ENCODE measurements at regions not wholly inside any gene's neighbourhood (a gene's known extent, or its start where the extent isn't known, plus 50 kb on each side); places are given as distances from the start of the nearest gene placed in this dataset.

DNA sequence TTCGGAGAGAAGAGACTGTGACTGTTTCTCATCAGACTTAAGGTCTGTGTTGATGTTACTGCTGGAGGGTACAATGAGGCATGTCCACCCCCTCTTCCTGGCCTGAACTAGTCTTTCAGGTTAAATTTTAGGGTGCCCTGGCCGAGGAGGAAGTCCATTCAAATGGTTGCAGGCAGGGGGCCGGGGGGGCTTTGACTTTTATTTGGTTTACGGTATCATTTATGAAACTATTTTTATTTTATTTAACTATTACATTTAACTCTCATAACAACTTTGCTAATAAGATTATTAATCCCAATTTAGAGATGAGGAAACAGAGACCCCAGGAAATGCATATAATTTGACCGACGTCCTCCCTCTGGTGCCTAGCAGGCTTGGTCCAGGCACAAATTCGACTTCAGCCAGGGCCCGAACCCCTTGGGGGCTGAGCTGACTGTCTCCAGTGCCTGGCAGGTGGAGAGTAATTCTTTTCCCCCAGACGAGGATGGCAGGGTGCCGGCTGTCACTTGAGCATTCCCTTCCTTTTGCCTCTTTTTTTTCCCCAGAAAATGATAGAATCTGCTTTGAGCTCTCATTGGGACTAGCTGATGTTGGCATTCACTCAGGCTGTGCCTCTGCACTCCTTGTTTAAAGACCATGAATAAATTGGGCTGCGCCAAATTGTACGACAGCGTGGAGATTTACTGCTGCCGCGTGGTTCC is 255.3 kb upstream of the SALL3 start:
- DNase-seq (ENCODE audit: low spot score) = no peak

DNA sequence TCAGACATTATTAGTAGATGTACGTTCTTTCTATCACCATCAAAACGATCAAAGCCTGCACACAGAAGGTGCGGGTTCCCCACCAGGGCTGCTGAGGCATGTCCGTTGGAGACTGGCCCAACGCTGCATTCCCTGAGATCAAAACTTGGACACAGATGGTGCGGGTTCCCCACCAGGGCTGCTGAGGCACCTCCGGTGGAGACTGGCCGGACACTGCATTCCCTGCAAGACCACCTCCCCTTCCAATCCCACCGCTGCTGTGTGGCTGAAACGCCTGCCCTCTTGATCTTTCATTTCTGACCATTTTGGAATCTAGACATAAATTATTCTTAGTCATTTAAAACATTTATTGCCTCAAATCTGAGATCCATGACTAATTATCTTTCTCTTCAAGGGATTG is 254.2 kb upstream of the SALL3 start:
- DNase-seq (ENCODE audit: low spot score) = no peak

DNA sequence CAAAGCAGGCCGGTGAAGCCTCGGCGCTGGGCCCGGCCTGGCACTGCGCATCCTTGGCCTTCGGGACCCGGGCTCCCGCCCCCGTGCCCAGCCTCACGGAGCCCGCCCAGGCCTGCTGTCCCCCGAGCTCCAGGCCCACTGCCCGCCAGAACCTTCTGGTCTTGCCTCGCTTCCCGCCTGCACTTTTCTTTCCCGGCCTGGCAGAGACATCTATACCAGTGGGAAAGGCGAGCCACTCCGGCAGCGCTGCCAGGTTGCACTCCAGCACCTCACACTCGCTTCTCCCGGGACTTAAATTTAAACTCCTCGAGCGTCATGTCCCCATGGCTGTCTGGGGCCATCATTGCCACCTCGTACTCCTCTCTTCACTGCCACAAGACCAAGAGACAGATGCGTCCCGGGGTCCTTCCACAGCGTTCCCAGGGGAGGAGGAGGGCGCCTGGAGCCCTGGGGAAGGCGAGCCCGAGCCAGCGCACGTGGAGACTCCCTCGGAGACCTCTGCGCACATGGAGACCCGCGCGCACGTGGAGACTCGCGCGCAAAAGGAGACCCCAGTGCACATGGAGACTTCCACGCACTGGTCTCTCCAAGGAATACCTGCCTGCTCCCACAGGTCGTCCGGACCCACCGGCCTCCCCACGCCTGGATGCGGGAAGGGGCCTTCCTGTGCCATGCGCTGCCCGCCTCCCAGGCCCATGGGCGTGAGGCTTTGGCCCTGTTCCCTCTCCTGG is 253.1 kb upstream of the SALL3 start:
- no peak for DNase-seq (ENCODE audit: low spot score)

DNA sequence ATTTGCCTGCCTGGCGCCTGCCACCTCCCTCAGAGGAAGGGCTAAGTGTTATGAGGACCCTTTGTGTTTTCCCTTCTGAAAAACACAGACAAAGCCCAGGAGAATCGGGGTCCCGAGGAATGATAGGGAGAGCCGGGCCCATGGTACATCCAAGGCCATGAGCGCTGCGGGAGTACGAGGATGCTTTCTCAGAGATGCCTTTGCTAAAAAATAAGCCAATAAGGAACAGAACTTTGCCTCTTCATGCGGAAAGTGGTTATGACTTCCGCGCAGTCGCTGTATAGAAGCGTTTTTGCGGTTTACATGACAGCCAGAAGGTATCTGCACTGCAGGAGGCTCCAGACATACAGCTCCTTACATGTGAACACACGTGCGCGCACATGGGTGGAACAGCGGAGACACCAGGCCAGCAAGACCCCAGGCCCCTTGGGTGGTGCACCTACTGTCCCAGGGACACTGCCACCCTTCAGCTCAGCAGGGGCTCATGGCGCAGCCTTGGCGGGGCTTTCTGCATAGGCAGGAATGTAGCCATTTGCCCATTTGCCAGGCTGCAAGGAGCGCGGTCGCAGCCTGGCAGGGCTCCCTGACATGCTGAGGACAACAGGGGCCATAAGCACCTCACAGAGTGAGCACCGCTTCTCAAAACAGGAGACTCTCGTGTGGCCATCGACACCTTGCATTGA is 252.4 kb upstream of the SALL3 start:
- no peak for DNase-seq (ENCODE audit: low spot score)

DNA sequence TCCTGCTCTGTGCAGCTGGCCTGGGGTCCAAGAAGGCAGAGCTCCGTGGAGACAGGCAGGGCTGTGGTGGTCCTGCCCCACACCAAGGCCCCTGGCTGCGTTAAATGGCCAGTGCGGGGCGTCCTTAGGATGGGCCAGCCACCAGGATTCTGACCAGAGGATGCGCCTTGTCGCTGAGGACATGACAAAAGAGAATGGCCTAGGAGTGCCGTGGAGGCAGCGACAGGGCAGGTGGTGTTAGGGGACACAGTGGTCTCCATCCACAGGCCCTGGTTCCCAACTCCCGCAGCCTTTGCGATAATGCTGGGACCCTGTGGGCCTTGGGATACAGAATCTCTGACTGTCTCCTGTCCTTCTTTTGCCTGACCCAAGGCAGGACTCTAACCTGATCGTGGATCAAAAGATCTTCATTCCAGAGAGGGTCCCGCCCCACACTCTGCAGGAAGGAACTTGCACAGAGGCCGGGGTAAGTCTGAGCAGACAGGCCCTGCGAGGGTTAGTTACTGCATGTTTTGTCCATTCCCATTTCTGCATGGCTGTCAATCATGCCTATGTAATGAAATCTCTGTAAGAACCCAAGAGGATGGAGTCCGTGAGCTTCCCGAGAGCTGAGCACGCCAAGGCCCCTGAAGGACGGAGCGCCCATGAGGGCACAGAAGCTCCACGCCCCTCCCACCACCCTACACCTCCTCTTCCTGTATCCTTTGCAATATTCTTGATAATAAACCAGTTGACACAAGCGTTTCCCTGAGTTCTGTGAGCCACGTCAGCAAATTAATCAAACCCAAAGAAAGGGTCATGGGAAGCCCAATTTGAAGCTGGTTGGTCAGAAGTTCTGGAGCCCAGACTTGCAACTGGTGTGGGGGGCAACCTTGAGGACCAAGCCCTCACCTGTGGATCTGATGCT is 251.5 kb upstream of the SALL3 start:
- no peak for DNase-seq (ENCODE audit: low spot score)

DNA sequence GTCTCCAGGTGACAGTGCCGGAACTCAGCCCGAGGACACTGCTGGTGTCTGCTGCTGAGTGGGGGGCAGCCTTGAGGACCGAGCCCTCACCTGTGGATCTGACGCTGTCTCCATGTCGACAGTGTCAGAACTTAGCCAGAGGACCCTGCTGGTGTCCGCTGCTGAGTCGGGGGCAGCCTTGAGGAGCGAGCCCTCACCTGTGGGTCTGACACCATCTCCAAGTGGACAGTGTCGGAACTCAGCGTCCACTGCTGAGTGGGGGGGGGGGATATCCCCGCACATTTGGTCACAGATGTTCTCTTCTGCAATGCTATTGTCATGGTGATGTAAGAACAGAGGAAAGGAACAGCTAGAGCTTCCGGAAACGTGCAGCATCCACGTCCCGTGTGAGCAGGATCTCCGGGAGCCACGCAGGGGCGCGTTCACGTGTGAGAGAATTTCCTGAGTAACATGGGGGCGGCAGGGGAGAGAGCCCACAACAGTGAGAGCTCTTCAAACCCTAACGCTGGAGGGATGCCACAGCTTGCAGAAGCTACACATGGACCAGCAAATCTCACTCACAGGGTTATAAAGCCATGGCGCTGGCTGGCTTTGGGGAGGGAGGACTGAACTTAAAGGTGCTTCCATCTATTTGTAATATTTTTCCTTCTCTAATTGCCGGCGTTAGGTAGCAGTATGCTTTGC is 250.7 kb upstream of the SALL3 start:
- DNase-seq (ENCODE audit: low spot score) = no peak

DNA sequence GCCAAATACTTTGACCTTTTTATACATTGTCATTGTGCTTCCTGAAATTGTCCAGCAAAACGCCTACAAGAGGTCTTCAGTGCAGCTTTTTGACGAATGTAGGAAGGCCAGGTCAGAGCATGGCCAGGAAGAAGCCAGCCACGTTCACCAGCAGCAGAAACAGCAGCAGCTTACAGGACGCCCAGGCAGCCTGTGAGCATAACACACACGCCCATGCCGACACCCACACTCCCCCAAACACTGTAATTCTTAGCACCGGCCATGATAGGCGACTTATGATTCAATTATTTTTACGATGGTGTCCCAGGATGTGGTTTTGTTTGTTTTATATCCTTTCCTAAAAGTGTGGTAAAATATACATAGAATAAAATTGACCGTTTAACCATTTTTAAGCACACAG is 249.1 kb upstream of the SALL3 start:
- no peak for DNase-seq (ENCODE audit: low spot score)

DNA sequence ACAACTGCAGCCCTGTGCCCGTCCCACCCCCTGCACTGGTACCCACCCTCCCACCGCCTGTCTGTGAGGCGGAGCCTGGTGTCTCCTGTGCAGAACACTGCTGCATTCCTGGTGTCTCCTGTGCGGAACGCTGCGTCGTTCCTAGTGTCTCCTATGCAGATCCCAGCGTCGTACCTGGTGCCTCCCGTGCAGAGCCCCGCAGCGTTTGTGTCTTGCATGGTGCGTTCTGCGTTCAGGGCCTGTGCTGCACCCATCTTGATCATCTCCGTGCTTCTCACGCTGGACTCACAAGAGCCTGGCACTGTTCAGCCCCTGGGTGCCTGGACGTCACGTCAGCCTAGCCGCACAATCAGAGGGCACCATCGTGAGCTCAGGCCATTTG is 248.6 kb upstream of the SALL3 start:
- no peak for DNase-seq (ENCODE audit: low spot score)

DNA sequence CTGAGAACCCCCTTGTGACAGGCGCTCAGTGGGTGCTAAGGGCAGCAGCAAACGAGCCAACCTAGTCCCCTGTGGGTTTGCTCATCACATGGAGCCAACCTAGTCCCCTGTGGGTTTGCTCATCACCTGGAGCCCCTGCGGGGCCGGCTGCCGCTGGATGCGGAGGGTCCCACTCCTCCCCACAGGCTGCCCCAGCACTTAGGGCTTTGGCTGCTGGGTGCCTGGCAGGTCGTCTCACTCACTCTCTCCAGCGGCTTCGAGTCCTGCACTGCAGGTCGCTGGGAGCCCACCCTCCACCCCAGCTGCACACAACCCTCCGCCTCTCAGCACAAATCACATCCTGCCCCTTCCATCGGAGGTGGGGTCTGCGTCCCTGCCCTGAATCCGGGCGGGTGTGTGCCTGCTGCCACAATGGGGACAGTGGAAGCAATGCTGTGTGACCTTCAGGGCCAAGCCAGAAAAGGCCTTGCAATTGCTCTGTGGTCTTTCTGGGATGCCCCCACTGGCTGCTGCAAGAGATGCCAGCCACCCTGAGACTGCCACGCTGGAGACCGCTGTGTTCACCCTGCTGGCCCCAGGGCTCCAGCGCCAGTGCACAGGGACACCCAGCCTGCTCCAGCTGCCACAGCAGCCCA is 248.1 kb upstream of the SALL3 start:
- DNase-seq (ENCODE audit: low spot score) = no peak

DNA sequence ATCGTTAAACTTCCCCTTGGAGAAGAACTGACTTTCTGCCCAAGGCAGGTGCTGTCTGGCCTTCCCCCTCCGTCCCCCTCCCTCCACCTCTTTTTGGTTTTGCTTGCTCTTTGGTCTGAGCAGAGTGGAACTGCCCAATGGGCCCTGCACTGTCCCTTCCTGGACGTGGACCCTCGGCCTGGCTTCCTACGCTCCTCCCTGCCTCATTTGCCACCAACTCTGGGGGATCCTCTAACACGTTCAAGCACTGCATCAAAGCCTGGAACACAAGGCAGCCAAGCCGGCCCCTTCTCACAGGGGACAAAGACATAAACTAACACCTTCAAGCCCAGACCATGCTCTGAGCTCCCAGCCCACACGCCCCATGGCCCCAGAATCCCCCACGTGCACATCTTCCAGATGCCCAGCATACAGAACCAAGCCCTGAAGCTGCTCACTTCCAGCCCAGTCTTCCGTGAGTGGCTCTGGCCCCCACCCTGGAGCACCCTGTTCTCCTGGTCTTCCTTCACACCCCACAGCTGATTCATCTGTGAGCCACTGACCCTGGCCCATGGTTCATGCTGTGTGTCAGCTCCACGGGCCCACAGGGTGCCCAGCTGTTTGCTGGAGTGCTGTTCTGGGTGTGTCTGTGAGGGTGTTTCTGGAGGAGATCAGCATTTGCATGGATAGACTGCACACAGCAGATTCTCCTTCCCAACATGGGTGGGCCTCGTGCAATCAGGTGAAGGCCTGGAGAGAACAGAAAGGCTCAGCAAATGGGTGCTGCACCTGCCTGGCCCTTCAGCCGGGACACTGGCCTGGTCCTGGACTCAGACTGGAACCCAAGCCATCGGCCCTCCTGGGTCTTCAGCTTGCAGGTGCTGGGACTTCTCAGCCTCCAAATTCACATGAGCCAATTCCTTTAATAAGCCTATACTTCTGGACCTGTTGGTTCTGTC is 247.1 kb upstream of the SALL3 start:
- DNase-seq (ENCODE audit: low spot score) = no peak

DNA sequence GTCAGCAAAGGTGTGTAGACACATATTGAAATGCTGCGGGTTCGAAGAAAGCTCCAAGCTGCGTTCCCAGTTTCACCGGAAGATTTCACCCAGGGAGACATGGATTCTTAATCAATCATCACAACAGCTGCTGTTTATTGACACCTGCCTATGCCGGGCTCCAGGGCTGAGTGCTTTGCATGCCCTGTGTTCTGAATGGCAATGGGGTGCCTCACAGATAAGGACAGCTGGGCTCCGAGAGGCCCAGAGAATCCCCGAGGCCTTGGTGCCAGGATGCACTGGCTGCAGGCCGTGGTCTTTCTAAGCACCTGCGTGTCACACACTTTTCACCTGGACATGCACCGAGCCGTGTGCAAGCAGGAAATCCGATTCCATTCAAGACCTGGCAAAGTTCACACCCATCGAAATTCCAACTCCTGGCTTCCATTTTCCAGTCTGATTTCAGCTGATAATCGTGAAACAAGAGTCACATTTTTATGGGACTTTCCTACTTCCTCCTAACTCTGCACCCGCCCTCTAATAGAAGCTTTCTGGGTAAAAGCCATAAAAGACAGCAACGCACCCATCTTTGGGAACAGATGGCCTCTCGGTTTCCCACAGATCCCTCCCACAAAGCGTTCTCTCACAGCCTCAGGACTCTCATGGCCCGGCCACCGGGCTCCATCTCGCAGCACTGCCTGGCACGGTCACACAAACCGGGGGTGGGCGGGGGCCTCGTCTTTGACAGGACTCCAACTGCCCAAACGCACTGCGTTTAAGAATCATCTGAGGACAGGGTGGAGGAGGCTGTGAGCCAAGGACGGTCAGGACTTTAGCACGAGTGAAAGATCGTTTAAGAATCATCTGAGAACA is 245.6 kb upstream of the SALL3 start:
- no peak for DNase-seq (ENCODE audit: low spot score)

DNA sequence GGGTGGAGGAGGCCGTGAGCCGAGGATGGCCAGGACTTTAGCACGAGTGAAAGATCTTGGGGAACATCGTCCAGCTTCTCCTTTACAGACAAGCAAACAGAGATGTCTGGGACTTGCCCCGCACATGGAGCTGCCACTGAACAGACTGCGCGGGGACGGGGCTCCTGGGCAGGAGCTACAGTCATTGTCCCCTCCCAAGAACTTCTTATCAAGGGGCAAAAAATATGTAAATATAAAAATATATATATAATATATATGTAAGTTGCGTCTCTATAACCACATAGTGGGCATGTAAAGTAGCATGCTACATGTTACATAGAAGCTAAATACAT is 245.0 kb upstream of the SALL3 start:
- no peak for DNase-seq (ENCODE audit: low spot score)

DNA sequence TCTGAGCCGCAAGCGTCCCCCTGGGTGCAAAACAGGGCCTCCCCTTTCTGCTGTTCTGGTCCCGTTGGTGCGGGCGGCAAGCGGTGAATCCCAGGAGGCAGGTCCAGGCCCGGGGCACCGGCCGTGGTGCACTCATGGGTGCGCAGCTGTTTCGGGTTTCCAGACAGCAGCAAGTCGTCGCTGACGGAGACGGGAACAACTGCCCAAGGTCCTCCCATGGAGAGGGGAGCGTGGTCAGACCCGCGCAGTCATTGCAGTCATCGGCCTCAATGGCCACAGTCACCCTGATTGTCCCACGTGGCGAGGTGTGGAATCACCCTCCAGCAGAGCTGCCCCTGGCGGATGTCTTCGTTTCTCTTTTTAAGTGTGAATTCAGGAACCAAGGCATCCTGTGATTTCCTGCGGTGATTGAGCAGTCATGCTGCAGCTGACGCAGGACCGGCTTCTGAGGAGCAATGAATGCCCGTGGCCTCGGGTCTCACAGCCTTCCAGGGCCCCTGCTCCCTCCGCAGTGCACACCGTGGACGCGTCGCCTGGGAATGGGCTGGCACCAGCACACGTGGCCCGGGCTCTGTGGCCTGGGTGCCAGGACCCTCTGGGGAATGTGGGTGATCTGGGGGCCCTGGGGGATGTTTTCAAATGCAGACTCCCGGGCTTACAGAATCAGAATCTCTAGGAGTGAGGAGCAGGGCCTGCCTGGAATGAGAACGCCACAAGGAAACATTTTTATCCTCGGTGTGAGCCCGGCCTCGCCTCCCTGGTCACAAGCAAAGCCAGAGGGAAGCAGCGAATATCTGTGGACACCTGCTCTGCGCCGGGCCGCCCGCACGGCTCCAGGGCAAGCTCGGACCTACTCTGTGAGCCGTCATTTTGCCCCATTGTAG is 244.2 kb upstream of the SALL3 start:
- no peak for DNase-seq (ENCODE audit: low spot score)

DNA sequence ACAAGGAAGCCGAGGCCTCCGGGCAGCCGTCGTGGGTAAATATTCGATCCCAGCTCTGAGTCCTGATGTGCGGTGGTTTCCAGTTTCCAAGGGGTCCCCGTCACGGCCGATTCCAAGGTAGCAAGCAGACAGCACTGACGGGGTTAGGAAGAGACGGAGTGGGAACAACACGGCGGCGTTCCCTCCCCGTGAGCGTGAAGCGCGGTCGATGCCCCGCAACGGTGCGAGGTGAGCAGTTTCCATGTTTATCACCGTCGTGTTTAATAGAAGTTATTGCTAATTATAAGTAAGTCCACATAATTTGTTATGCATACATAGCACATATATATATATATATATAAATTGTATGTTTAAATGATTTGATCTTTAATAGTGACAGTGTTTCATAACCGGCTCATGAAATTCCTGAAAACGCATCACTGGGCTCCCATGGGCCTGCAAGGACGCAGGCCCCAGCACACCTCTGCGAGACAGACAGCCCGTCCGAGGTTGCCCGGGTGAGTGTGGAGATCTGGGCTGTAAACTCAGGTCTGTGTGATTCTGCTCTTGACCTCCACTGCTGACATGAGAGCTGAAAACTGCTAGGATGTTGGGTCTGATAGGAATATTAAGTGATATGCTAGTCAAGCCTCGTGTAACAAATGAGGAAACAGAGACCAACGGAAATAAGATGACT is 243.5 kb upstream of the SALL3 start:
- DNase-seq (ENCODE audit: low spot score) = no peak

DNA sequence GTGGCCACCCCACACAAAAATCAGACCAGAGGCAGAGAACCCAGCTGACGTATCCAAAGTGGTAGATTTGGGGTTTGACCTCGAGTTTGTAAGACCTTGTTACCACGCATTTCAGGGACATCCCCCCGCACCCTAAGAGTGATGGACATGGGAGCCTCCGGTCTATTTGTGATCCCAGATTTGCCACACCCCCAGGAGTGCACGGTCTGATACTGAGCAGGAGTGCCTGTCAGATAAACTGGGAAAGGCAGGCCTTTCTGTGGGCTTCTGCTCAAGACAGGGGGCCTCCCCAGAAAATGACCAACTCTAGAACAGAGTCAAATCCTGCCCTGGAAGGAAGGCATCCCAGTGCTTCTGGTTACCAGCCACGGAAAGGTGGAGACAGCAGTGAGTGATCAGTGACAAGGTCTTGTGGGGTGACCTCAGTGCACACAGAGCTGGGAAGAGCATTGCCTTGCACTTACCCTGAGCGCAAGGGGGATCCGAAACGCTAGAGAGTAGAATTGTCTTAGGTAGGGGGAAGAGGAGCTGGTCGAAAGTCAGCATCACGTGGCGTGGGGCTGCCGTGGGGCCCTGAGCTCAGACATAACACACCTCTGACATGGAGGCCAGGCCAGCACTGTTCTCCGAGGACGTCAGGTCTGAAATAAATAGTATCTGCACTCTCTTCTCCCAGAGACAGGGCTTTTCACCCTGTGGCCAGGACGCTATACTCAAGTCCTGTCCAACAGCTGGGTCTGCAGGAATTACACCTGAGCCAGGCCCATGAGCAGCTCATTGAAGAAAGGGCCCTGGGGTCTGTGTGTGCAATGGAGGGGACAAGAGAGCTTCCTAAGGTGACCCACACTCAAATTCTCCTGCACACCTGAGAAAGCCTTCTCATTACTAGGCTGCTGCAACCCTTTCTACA is 242.4 kb upstream of the SALL3 start:
- DNase-seq (ENCODE audit: low spot score) = no peak

DNA sequence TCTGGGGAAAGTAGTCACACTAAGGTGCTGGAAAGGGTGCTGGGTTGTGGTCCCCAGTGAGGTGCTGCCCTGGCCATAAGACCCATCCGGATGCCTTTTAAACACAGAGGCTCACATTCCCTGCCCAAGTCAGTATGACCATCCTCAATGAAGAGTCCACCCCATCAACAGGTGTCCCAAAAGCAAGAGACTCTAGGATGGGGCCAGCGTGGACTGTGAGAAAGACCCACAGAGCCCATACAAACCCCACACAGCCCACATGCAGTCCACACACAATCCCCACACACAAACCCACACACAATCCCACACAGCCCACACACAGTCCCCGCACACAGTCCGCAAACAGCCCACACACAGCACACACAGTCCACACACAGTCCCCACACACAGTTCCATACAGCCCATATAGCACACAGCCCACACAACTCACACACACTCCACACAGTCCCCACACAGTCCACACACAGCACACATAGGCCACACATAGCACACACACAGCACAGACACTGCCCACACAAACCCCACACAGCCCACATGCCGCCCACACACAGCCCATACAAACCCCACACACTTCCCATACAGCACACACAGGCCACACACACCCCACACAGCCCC is 241.4 kb upstream of the SALL3 start:
- no peak for DNase-seq (ENCODE audit: low spot score)

Data from H4 (cell line).